GM12872 (cell line): ENCODE measurements at regions not wholly inside any gene's neighbourhood (a gene's known extent, or its start where the extent isn't known, plus 50 kb on each side); places are given as distances from the start of the nearest gene placed in this dataset.

ENCODE experiments used
- CTCF ChIP-seq: IDR thresholded peaks from 3 replicates; pipeline ENCODE4 v1.5.1; 2011; ENCODE audit warnings: low read depth, mild to moderate bottlenecking, low read length, moderate library complexity; ENCODE audit not compliant: insufficient read depth

- no peak for TF ChIP-seq CTCF
Observed at GRCh38 chr2:18122544-18123210, 244.2 kb downstream of the KCNS3 start.

- no peak for TF ChIP-seq CTCF
Observed at GRCh38 chr2:18119883-18120282, 241.4 kb downstream of the KCNS3 start.

GRCh38 chr2:18118703-18119102 is 240.2 kb downstream of the KCNS3 start:
- TF ChIP-seq CTCF: no peak

- peak; percentile 75 for TF ChIP-seq CTCF
Observed at GRCh38 chr2:18117592-18117991, 239.1 kb downstream of the KCNS3 start.

- TF ChIP-seq CTCF: no peak
Observed at GRCh38 chr2:18110222-18110621, 231.8 kb downstream of the KCNS3 start.

GRCh38 chr2:18106841-18107240 is 228.4 kb downstream of the KCNS3 start:
- no peak for TF ChIP-seq CTCF

GRCh38 chr2:18105929-18106328 is 227.5 kb downstream of the KCNS3 start:
- TF ChIP-seq CTCF: no peak
